SK-N-SH (cell line): ENCODE measurements at regions not wholly inside any gene's neighbourhood (a gene's known extent, or its start where the extent isn't known, plus 50 kb on each side); places are given as distances from the start of the nearest gene placed in this dataset.

Experiments used
- CTCF ChIP-seq: fragments of 200-600 bp; sonication (generic); IDR thresholded peaks from 2 replicates; pipeline ENCODE4 v1.6.1; 2017; ENCODE audit warnings: antibody characterized with exemption, mild to moderate bottlenecking, moderate library complexity
- EP300 ChIP-seq, 2 experiments: IDR thresholded peaks; 2 replicates each; pipeline versions ENCODE4 v1.4.0 to v1.6.1; 2012; ENCODE audit warnings: borderline replicate concordance in 1 of 2, low read depth in 1 of 2, low read length in 1 of 2
- GABPA ChIP-seq: IDR thresholded peaks from 2 replicates; pipeline ENCODE4 v1.4.0; 2012; ENCODE audit warnings: low read depth, mild to moderate bottlenecking
- IRF3 ChIP-seq: fragments of 150-350 bp; IDR thresholded peaks from 2 replicates; pipeline ENCODE4 v1.6.1; 2016; ENCODE audit warnings: mild to moderate bottlenecking, low read depth, low read length
- NRF1 ChIP-seq: IDR thresholded peaks from 2 replicates; pipeline ENCODE4 v1.6.1; 2012; ENCODE audit warnings: low read depth, mild to moderate bottlenecking, low read length
- POLR2AphosphoS5 ChIP-seq: IDR thresholded peaks from 2 replicates; pipeline ENCODE4 v1.6.1; 2012; ENCODE audit warnings: low read depth, low read length
- RCOR1 ChIP-seq: fragments of 150-350 bp; IDR thresholded peaks from 2 replicates; pipeline ENCODE4 v1.6.1; 2017; ENCODE audit warnings: antibody characterized with exemption, low read length
- REST ChIP-seq: IDR thresholded peaks from 2 replicates; pipeline ENCODE4 v1.6.1; 2012; ENCODE audit warnings: mild to moderate bottlenecking, low read depth, low read length, moderate library complexity
- RFX5 ChIP-seq: IDR thresholded peaks from 2 replicates; pipeline ENCODE4 v1.6.1; 2012; ENCODE audit warnings: mild to moderate bottlenecking, improper control_type of control experiment, low read length
- TEAD4 ChIP-seq: IDR thresholded peaks from 2 replicates; pipeline ENCODE4 v1.4.0; 2012; ENCODE audit warnings: mild to moderate bottlenecking, borderline replicate concordance; ENCODE audit not compliant: insufficient read depth
- YY1 ChIP-seq: IDR thresholded peaks from 2 replicates; pipeline ENCODE4 v1.4.0; 2012; ENCODE audit warnings: low read depth, mild to moderate bottlenecking

- no peak for TF ChIP-seq RCOR1
- no peak for TF ChIP-seq CTCF
- no peak for TF ChIP-seq IRF3
- TF ChIP-seq YY1, result no peak
- TF ChIP-seq POLR2AphosphoS5, result no peak
- TF ChIP-seq TEAD4, result no peak
- no peak for TF ChIP-seq RFX5
- no peak for TF ChIP-seq REST
- no peak for TF ChIP-seq GABPA
- TF ChIP-seq EP300 (IDR thresholded peaks at IDR 0.05; ENCODE audit: borderline replicate concordance in 1 of 2, low read depth in 1 of 2, low read length in 1 of 2), result no peak
- TF ChIP-seq NRF1, result no peak
These were observed 336.0 kb upstream of the SOX5 start for GRCh38 chr12:24285448-24285847.
